ENCODE measurements at regions not wholly inside any gene's neighbourhood (a gene's known extent, or its start where the extent isn't known, plus 50 kb on each side); places are given as distances from the start of the nearest gene placed in this dataset.

DNA sequence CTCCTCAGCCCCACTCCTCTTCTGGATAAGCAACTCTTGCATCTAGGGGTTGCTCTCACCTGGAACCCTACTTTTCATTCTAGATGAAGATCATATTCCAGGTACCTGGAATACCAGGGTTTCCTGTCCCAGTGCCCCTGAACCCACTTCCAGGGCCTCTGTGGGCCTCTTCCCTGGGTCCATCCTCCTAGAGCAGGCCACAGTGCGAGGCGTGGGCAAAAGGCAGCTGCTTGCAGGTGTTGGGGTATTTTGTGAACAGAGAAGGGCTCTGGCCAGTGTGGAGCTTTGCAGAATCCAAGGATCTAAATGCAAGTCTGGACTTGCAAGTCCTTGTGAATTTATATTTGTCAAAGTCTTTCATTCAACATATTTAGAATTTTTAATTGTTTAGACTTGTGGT is 240.4 kb upstream of the POU3F1 start:
- no peaks in the 10 kb centered on the region for H3K9me2 ChIP-seq (ENCODE audit: insufficient read depth, low read length)
- H3K4me2 ChIP-seq (ENCODE audit: low read length), result no peak overlapping the region
- no peak overlapping the region for H2AFZ ChIP-seq (ENCODE audit: low read length)
- BruUV-seq (replicated peaks), result no TSS peak
- H3K4me1 ChIP-seq (ENCODE audit: insufficient read depth, low read length, poor library complexity, severe bottlenecking), result no peaks in the 10 kb centered on the region
- ChIA-PET POLR2A (interaction anchor here (0.6 kb wide), 1 partner anchor 717 kb away, joined by 3 read pairs; no protein-coding TSS in a partner anchor), CTCF (ENCODE audit: unreplicated experiment) (no interaction called here)
- H4K20me1 ChIP-seq (ENCODE audit: insufficient read depth, low read length), result no peaks in the 10 kb centered on the region
- TF ChIP-seq, protein P1, sequence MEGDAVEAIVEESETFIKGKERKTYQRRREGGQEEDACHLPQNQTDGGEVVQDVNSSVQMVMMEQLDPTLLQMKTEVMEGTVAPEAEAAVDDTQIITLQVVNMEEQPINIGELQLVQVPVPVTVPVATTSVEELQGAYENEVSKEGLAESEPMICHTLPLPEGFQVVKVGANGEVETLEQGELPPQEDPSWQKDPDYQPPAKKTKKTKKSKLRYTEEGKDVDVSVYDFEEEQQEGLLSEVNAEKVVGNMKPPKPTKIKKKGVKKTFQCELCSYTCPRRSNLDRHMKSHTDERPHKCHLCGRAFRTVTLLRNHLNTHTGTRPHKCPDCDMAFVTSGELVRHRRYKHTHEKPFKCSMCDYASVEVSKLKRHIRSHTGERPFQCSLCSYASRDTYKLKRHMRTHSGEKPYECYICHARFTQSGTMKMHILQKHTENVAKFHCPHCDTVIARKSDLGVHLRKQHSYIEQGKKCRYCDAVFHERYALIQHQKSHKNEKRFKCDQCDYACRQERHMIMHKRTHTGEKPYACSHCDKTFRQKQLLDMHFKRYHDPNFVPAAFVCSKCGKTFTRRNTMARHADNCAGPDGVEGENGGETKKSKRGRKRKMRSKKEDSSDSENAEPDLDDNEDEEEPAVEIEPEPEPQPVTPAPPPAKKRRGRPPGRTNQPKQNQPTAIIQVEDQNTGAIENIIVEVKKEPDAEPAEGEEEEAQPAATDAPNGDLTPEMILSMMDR (conservative IDR thresholded peaks at IDR 0.05; ENCODE audit: low read length), result no peak
- no peak for TF ChIP-seq EZH2phosphoT487 (IDR thresholded peaks at IDR 0.05; ENCODE audit: borderline replicate concordance, low read depth, low read length)
- H3K79me2 ChIP-seq (ENCODE audit: insufficient read depth, low read depth, low read length), result no peaks in the 10 kb centered on the region
- DNase-seq (ENCODE audit: low spot score), result no peak
- intact Hi-C loops (cut with micrococcal nuclease; ENCODE audit: unreplicated experiment), result no loop called here
- no peaks in the 10 kb centered on the region for H3K36me3 ChIP-seq (ENCODE audit: insufficient read depth, low read length)
- no peak overlapping the region for H3K27ac ChIP-seq (ENCODE audit: low read depth, low read length, poor library complexity, severe bottlenecking)
- H3K4me3 ChIP-seq (ENCODE audit: low read depth, low read length, poor library complexity, severe bottlenecking), result no peak overlapping the region
- no peaks in the 10 kb centered on the region for H3K9me3 ChIP-seq (ENCODE audit: low read length)

DNA sequence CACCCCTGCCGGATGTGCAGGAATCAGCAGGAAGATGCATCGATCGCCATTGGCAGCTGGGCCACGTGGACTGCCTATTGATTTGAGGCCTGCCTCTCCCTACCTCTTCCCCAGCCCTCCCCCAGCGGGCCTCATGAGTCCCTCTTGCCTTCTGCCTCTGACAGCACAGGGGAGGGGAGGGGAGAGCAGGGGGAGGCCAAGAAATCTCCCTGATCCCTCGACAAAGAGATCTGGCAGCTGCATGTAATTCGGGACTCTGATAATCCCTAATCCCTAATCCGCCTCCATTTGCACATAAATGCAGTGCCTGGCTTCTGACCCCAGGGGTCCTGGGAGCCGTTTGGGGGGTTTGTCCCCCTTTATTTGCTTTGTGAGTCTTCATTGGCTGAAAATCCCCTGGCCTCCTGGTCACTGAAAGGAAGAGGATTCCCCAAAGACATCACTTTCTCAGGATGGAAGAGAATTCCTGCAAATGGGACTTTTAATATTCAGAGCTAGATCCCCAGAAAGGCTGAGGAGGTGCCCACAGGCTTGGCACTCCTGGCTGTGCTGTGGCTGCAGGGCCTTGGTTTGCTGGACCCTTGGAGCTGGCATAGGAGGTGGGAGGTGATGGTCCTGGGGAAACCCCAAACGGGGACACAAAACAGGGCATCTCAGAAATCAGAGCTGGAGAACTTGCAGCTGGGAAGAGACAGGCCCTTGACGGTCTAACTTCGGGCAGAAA is 239.4 kb upstream of the POU3F1 start:
- H4K20me1 ChIP-seq (ENCODE audit: insufficient read depth, low read length), result no peaks in the 10 kb centered on the region
- no peak overlapping the region for H3K4me3 ChIP-seq (ENCODE audit: low read depth, low read length, poor library complexity, severe bottlenecking)
- CTCF ChIA-PET (ENCODE audit: unreplicated experiment), result no interaction called here
- H3K4me1 ChIP-seq (ENCODE audit: insufficient read depth, low read length, poor library complexity, severe bottlenecking), result no peaks in the 10 kb centered on the region
- DNase-seq (ENCODE audit: low spot score), result no peak
- H3K36me3 ChIP-seq (ENCODE audit: insufficient read depth, low read length), result no peaks in the 10 kb centered on the region
- POLR2A ChIA-PET, result interaction anchor here (0.7 kb wide), 1 partner anchor 13 kb away, joined by 9 read pairs; no protein-coding TSS in a partner anchor
- no peak overlapping the region for H2AFZ ChIP-seq (ENCODE audit: low read length)
- TF ChIP-seq EZH2phosphoT487 (IDR thresholded peaks at IDR 0.05; ENCODE audit: borderline replicate concordance, low read depth, low read length), result no peak
- TF ChIP-seq, protein P1 (conservative IDR thresholded peaks at IDR 0.05; ENCODE audit: low read length), result no peak
- H3K27ac ChIP-seq (ENCODE audit: low read depth, low read length, poor library complexity, severe bottlenecking), result no peak overlapping the region
- no peaks in the 10 kb centered on the region for H3K9me3 ChIP-seq (ENCODE audit: low read length)
- no peak overlapping the region for H3K4me2 ChIP-seq (ENCODE audit: low read length)
- H3K79me2 ChIP-seq (ENCODE audit: insufficient read depth, low read depth, low read length), result no peaks in the 10 kb centered on the region
- no TSS peak for BruUV-seq (replicated peaks)
- intact Hi-C loops (cut with micrococcal nuclease; ENCODE audit: unreplicated experiment), result no loop called here
- H3K9me2 ChIP-seq (ENCODE audit: insufficient read depth, low read length), result no peaks in the 10 kb centered on the region

DNA sequence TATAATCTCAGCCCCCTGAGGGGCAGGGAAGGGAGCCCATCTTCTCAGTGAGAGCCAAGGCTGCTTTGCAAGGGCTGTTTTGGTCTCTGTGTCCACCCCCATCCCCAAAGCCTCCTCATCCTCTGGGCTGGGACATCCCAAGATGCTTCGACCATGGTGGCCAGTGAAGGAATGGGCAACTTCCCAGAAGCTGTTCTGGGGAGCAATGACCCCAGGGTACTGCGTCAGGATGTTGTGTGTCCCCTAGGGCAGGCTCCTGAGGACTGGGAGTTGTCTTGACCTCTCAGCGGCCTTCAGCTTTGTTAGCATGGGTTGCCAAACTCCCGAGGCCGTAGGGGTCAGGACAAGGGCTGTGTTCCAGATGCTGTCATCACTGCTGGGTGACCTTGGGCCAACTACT is 238.4 kb upstream of the POU3F1 start:
- BruUV-seq (replicated peaks), result no TSS peak
- CTCF ChIA-PET (ENCODE audit: unreplicated experiment), result no interaction called here

More for the DNA sequence above, 238.4 kb upstream of the POU3F1 start:
- no peak for TF ChIP-seq EZH2phosphoT487 (IDR thresholded peaks at IDR 0.05; ENCODE audit: borderline replicate concordance, low read depth, low read length)
- TF ChIP-seq, protein P1 (conservative IDR thresholded peaks at IDR 0.05; ENCODE audit: low read length), result no peak
- intact Hi-C loops (cut with micrococcal nuclease; ENCODE audit: unreplicated experiment), result no loop called here
- Histone ChIP-seq H3K36me3 (ENCODE audit: insufficient read depth, low read length) (no peaks in the 10 kb centered on the region), H3K4me2 (ENCODE audit: low read length) (no peak overlapping the region), H3K4me3 (ENCODE audit: low read depth, low read length, poor library complexity, severe bottlenecking) (no peak overlapping the region), H4K20me1 (ENCODE audit: insufficient read depth, low read length) (no peaks in the 10 kb centered on the region), H3K9me3 (ENCODE audit: low read length) (no peaks in the 10 kb centered on the region), H3K79me2 (ENCODE audit: insufficient read depth, low read depth, low read length) (no peaks in the 10 kb centered on the region), H2AFZ (ENCODE audit: low read length) (no peak overlapping the region), H3K4me1 (ENCODE audit: insufficient read depth, low read length, poor library complexity, severe bottlenecking) (no peaks in the 10 kb centered on the region), H3K27ac (ENCODE audit: low read depth, low read length, poor library complexity, severe bottlenecking) (no peak overlapping the region), H3K9me2 (ENCODE audit: insufficient read depth, low read length) (no peaks in the 10 kb centered on the region)
- POLR2A ChIA-PET, result no interaction called here
- DNase-seq (ENCODE audit: low spot score), result no peak
